Hepatocyte (in vitro differentiated cells): ENCODE measurements at regions not wholly inside any gene's neighbourhood (a gene's known extent, or its start where the extent isn't known, plus 50 kb on each side); places are given as distances from the start of the nearest gene placed in this dataset.

Source experiments
- CTCF ChIP-seq: fragments of 200-600 bp; sonication (generic); IDR thresholded peaks from 2 replicates; pipeline ENCODE4 v1.5.1; 2016; ENCODE audit warnings: antibody characterized with exemption, mild to moderate bottlenecking; ENCODE audit not compliant: poor library complexity
- EZH2phosphoT487 ChIP-seq: fragments of 200-600 bp; sonication (generic); IDR thresholded peaks from one replicate; pipeline ENCODE4 v1.6.1; 2018; ENCODE audit warnings: antibody characterized with exemption, mild to moderate bottlenecking, low read depth, moderate library complexity; ENCODE audit not compliant: unreplicated experiment, severe bottlenecking

- TF ChIP-seq EZH2phosphoT487 (no peak), CTCF (no peak)
Measured at GRCh38 chr2:122858813-122859212, 1103.4 kb downstream of the TSN start.
